Activated B cell treated with CpG ODN at 0.5 μM for 24 hours (primary cell): ENCODE measurements at regions not wholly inside any gene's neighbourhood (a gene's known extent, or its start where the extent isn't known, plus 50 kb on each side); places are given as distances from the start of the nearest gene placed in this dataset.

Experiments used
- ATAC-seq: fragments of 200-7000 bp; cut with Tn5 transposase; one replicate; pipeline ENCODE4 v1.10.0; 2021; ENCODE audit warnings: low read depth, mild to moderate bottlenecking, moderate library complexity
- CTCF ChIA-PET: fragments of 350-600 bp; sonication (Branson Sonifier 250); formaldehyde crosslinking; loops from one replicate; lab custom pipeline; 2021; ENCODE audit warnings: antibody characterized with exemption; lab: Charles Lee
- POLR2A ChIA-PET: fragments of 350-600 bp; sonication (Branson Sonifier 250); formaldehyde crosslinking; loops from one replicate; lab custom pipeline; 2021; ENCODE audit warnings: antibody characterized with exemption; lab: Charles Lee
- DNase-seq: peaks from one replicate; pipeline ENCODE4 v3.0.0; 2022
- H3K27ac Mint-ChIP-seq: one replicate; pipeline ENCODE4 v1.8.0; 2020; ENCODE audit warnings: mixed read lengths
- H3K27me3 Mint-ChIP-seq: one replicate; pipeline ENCODE4 v1.8.0; 2021; ENCODE audit warnings: mixed read lengths
- H3K36me3 Mint-ChIP-seq: one replicate; pipeline ENCODE4 v1.8.0; 2021; ENCODE audit warnings: low read depth, mixed read lengths
- H3K4me1 Mint-ChIP-seq: one replicate; pipeline ENCODE4 v1.8.0; 2021; ENCODE audit warnings: mixed read lengths
- H3K4me3 Mint-ChIP-seq: one replicate; pipeline ENCODE4 v1.8.0; 2020; ENCODE audit warnings: mild to moderate bottlenecking, mixed read lengths
- H3K9me3 Mint-ChIP-seq: one replicate; pipeline ENCODE4 v1.8.0; 2020; ENCODE audit warnings: mixed read lengths
- intact Hi-C: fragments of 100-400 bp; cut with micrococcal nuclease; formaldehyde crosslinking; loops from one replicate; pipeline ENCODE4 v1.15.1; 2024
- TF ChIP-seq, protein P1 (sequence below): fragments of 200-600 bp; IDR thresholded peaks from one replicate; pipeline ENCODE4 v1.8.0; 2022; ENCODE audit warnings: antibody characterized with exemption, mild to moderate bottlenecking

DNA sequence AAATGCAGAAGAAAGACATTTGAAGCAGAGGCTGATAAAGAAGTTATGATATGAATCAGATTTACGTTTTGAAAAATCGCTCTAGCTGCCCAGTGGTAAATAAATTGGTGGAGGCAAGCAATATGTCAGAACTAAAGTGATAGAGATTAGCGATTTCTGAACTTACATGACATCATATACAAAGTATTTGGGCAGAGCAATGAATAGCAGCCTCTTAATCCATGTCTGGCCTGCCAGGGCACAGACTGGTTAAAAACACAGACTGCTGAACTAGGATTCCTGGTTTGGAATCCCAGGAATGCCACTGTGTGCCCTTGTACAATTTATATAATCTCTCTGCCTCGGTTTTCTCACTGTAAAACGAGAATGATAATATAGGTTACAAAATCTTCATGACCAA, 243.1 kb upstream of the SETMAR start:
- intact Hi-C loops, result loop anchor here (10.0 kb wide), 2 partner anchors 215 to 925 kb away; no protein-coding TSS in a partner anchor
- no peak for DNase-seq
- ATAC-seq, result no peak
- Mint-ChIP-seq H3K4me1 (peaks cover 57% of the 10 kb centered on the region), H3K27ac (no peak overlapping the region), H3K36me3 (no peaks in the 10 kb centered on the region), H3K4me3 (no peak overlapping the region), H3K9me3 (no peaks in the 10 kb centered on the region), H3K27me3 (no peaks in the 10 kb centered on the region)
- POLR2A ChIA-PET, result no interaction called here
- TF ChIP-seq, protein P1, sequence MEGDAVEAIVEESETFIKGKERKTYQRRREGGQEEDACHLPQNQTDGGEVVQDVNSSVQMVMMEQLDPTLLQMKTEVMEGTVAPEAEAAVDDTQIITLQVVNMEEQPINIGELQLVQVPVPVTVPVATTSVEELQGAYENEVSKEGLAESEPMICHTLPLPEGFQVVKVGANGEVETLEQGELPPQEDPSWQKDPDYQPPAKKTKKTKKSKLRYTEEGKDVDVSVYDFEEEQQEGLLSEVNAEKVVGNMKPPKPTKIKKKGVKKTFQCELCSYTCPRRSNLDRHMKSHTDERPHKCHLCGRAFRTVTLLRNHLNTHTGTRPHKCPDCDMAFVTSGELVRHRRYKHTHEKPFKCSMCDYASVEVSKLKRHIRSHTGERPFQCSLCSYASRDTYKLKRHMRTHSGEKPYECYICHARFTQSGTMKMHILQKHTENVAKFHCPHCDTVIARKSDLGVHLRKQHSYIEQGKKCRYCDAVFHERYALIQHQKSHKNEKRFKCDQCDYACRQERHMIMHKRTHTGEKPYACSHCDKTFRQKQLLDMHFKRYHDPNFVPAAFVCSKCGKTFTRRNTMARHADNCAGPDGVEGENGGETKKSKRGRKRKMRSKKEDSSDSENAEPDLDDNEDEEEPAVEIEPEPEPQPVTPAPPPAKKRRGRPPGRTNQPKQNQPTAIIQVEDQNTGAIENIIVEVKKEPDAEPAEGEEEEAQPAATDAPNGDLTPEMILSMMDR, result no peak
- CTCF ChIA-PET, result no interaction called here

DNA sequence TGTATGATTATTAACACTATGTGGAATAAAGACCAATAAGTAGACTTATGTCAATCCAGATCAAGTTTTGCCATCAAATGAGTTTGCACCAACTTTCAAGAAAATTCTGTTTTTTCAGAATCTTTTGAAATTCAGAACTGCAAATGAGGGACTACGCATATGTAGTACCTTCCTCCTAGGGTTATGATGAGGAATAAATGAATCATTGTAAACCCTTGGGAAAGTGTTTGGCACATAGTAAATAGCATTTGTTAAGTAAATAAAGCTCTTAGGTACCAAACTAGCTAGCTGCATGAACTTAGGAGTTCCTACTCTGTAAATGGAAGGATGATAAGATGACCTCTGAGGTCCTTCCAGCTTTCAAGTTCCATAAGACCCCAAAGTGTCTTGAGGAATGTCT, 242.6 kb upstream of the SETMAR start:
- DNase-seq (no peak), ATAC-seq (no peak)
- Mint-ChIP-seq H3K4me3 (no peak overlapping the region), H3K4me1 (peaks cover 62% of the 10 kb centered on the region), H3K27me3 (no peaks in the 10 kb centered on the region), H3K27ac (no peak overlapping the region), H3K36me3 (no peaks in the 10 kb centered on the region), H3K9me3 (no peaks in the 10 kb centered on the region)
- ChIA-PET CTCF (no interaction called here), POLR2A (no interaction called here)
- TF ChIP-seq, protein P1, result no peak
- intact Hi-C loops, result loop anchor here (10.0 kb wide), 2 partner anchors 214 to 924 kb away; no protein-coding TSS in a partner anchor

DNA sequence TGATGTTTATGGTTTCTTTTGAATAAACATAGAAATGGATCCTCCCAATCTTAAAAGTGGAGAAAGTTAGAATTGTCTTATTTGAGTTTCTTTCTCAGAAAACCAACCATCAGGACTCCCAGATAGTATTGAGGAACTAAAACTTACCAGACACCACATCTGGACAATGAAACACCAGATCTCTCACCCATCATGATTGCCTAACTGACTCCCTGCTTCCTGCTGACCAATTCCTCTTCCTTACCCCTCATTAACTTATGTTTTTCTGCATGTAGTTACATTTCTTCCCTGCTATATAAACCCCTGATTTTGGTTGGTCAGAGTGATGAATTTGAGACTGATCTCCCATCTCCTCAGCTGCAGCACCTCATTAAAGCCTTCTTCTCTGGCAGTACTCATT, 242.0 kb upstream of the SETMAR start:
- TF ChIP-seq, protein P1, result no peak
- intact Hi-C loops, result loop anchor here (10.0 kb wide), 2 partner anchors 214 to 924 kb away; no protein-coding TSS in a partner anchor
- Mint-ChIP-seq H3K36me3 (no peaks in the 10 kb centered on the region), H3K4me1 (peaks cover 68% of the 10 kb centered on the region), H3K27me3 (no peaks in the 10 kb centered on the region), H3K4me3 (peak overlapping the region; percentile 1), H3K27ac (no peak overlapping the region), H3K9me3 (no peaks in the 10 kb centered on the region)
- CTCF ChIA-PET, result no interaction called here
- DNase-seq (no peak), ATAC-seq (no peak)
- POLR2A ChIA-PET, result no interaction called here

DNA sequence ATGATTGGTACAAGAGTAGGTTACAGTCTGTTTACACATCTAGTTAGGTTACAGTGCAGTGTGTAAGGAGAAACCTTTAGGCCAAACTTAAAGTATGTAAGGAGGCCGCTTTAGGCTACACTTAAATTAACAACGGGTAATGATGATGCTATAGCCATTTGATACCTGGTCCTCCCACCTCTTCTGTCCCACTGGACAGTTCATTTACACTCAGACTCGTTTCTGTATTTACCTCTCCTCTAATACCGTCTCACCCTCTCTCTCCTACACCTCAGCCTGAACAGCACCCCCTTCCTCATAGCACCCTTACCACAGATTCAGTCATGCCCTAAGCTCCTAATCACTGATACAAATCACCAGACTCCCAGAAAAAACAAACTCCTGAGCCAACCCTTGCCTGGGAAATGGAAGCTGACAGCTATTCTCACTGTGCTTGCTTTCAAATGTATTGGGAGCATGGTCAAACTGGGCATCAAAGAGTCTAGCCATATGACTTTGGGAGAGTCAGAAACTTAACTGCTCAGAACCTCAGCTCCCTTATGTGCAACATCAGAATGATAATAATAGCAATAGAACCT, 241.3 kb upstream of the SETMAR start:
- H3K27ac Mint-ChIP-seq, result peak overlapping the region; percentile 3
- ATAC-seq, result peak; percentile 43

DNA sequence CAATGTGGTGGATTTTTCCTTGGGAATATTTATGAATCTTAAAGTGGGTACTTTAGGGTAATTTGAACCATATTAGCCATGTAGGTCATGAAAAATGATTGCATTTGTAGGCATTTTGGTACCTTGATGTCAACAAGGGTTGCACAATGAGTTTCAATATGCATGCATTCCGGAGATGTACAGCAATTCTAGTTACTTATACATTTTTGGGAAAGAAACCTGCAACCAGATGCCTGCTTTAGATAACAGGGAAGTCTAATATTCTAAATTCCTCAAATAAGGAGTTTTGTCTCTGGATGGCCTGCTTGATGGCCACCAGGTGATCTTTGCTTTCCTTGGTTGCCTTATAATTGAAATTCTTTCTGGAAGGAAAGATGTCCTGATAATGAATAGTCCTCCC, 240.5 kb upstream of the SETMAR start:
- Mint-ChIP-seq H3K27ac (no peak overlapping the region), H3K36me3 (no peaks in the 10 kb centered on the region), H3K4me1 (peaks cover 83% of the 10 kb centered on the region), H3K9me3 (no peaks in the 10 kb centered on the region), H3K27me3 (no peaks in the 10 kb centered on the region), H3K4me3 (no peak overlapping the region)
- TF ChIP-seq, protein P1, result no peak
- DNase-seq, result no peak
- ATAC-seq, result no peak
- CTCF ChIA-PET, result no interaction called here
- intact Hi-C loops, result loop anchor here (10.0 kb wide), 2 partner anchors 212 to 922 kb away; no protein-coding TSS in a partner anchor
- POLR2A ChIA-PET, result no interaction called here

More for the DNA sequence above, 241.3 kb upstream of the SETMAR start:
- Mint-ChIP-seq H3K36me3 (no peaks in the 10 kb centered on the region), H3K4me1 (peaks cover 75% of the 10 kb centered on the region), H3K4me3 (peak overlapping the region; percentile 1), H3K27me3 (no peaks in the 10 kb centered on the region), H3K9me3 (no peaks in the 10 kb centered on the region)
- TF ChIP-seq, protein P1, result no peak
- intact Hi-C loops, result loop anchor here (10.0 kb wide), 2 partner anchors 213 to 923 kb away; no protein-coding TSS in a partner anchor
- CTCF ChIA-PET, result no interaction called here
- no peak for DNase-seq
- POLR2A ChIA-PET, result no interaction called here
